K562 (cell line): ENCODE measurements at regions not wholly inside any gene's neighbourhood (a gene's known extent, or its start where the extent isn't known, plus 50 kb on each side); places are given as distances from the start of the nearest gene placed in this dataset.
A peak's percentile ranks its signal among the peaks of the same experiment; 100 is the strongest.

Source experiments
- ETV1 ChIP-seq: fragments of 450-650 bp; conservative IDR thresholded peaks from 2 replicates; pipeline ENCODE4 v1.6.1; 2016; ENCODE audit warnings: missing genetic modification characterization, control low read depth, low read depth, missing compliant biosample characterization
- MED1 ChIP-seq: sonication (generic); formaldehyde crosslinking; IDR thresholded peaks from 2 replicates; pipeline ENCODE4 v1.8.1; 2023; ENCODE audit warnings: missing genetic modification reagents, borderline replicate concordance
- NR2C2 ChIP-seq, 2 experiments: fragments of 200-800 bp in 1 of 2; sonication (Bioruptor generic) in 1 of 2; sonication (generic) in 1 of 2; formaldehyde crosslinking in 1 of 2; IDR thresholded peaks; 2 replicates each; pipeline versions ENCODE4 v1.6.1 to v1.8.0; 2016 to 2022; ENCODE audit warnings: mild to moderate bottlenecking in 1 of 2, missing compliant biosample characterization in 1 of 2, missing genetic modification characterization in 1 of 2, missing genetic modification reagents in 1 of 2
- PML ChIP-seq: IDR thresholded peaks from 2 replicates; pipeline ENCODE4 v1.6.1; 2012; ENCODE audit warnings: low read length, inconsistent platforms
- POLR2B ChIP-seq: fragments of 450-650 bp; IDR thresholded peaks from 2 replicates; pipeline ENCODE4 v1.6.1; 2018; ENCODE audit warnings: low read depth; ENCODE audit not compliant: partially characterized antibody
- TAF1 ChIP-seq: IDR thresholded peaks from 2 replicates; pipeline ENCODE4 v1.6.1; 2011; ENCODE audit warnings: mild to moderate bottlenecking, low read length, moderate library complexity; ENCODE audit not compliant: insufficient read depth, control insufficient read depth, severe bottlenecking; ENCODE audit errors: extremely low read depth
- TBP ChIP-seq: optimal IDR thresholded peaks from 2 replicates; pipeline ENCODE3; 2011; ENCODE audit warnings: low read depth, low read length, improper control_type of control experiment
- ZNF24 ChIP-seq: fragments of 450-650 bp; IDR thresholded peaks from 2 replicates; pipeline ENCODE4 v1.6.1; 2016
- ZNF384 ChIP-seq: IDR thresholded peaks from 2 replicates; pipeline ENCODE4 v1.6.1; 2012; ENCODE audit warnings: low read depth, low read length, improper control_type of control experiment
- ZNF766 ChIP-seq: fragments of 200-800 bp; sonication (Bioruptor generic); conservative IDR thresholded peaks from 2 replicates; pipeline ENCODE4 v1.6.1; 2016; ENCODE audit warnings: missing genetic modification characterization, missing compliant biosample characterization
- TF ChIP-seq, protein P1 (sequence below), 2 experiments: fragments of 450-650 bp; IDR thresholded peaks; 2 replicates each; pipeline ENCODE4 v1.6.1; 2018; ENCODE audit warnings: mild to moderate bottlenecking in 2 of 2, low read depth in 1 of 2; ENCODE audit not compliant: partially characterized antibody in 2 of 2
- TF ChIP-seq, protein P2 (sequence below): sonication (generic); formaldehyde crosslinking; IDR thresholded peaks from 2 replicates; pipeline ENCODE4 v1.8.0; 2022; ENCODE audit warnings: mild to moderate bottlenecking, missing genetic modification reagents, borderline replicate concordance
- TF ChIP-seq, protein P3 (sequence below): fragments of 450-650 bp; IDR thresholded peaks from 2 replicates; pipeline ENCODE4 v1.6.1; 2016; ENCODE audit warnings: mild to moderate bottlenecking
- TF ChIP-seq, protein P4 (sequence below): sonication (generic); formaldehyde crosslinking; IDR thresholded peaks from 2 replicates; pipeline ENCODE4 v1.8.0; 2022; ENCODE audit warnings: mild to moderate bottlenecking, missing genetic modification reagents

DNA sequence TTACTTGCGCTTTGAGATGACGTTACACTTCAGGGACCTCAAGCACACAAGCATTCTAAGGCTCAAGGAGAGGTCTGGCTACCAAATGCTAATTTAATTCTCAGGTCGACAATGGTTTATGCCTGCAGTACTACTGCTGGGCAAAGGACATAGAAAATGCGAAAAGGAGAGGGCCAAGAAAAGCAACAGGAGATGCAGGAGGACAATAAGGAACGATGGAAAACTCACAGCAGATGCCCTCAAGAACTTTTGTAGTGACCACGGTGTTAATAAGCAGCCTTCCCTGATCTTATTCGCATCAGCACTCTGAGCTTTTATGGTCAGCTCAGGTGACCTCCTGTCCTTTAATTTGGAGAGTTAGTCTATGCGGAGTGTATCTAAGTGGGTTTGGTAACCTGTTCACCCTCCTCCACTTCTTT is 146.3 kb downstream of the GPR85 start (continued):
- TF ChIP-seq, protein P1, sequence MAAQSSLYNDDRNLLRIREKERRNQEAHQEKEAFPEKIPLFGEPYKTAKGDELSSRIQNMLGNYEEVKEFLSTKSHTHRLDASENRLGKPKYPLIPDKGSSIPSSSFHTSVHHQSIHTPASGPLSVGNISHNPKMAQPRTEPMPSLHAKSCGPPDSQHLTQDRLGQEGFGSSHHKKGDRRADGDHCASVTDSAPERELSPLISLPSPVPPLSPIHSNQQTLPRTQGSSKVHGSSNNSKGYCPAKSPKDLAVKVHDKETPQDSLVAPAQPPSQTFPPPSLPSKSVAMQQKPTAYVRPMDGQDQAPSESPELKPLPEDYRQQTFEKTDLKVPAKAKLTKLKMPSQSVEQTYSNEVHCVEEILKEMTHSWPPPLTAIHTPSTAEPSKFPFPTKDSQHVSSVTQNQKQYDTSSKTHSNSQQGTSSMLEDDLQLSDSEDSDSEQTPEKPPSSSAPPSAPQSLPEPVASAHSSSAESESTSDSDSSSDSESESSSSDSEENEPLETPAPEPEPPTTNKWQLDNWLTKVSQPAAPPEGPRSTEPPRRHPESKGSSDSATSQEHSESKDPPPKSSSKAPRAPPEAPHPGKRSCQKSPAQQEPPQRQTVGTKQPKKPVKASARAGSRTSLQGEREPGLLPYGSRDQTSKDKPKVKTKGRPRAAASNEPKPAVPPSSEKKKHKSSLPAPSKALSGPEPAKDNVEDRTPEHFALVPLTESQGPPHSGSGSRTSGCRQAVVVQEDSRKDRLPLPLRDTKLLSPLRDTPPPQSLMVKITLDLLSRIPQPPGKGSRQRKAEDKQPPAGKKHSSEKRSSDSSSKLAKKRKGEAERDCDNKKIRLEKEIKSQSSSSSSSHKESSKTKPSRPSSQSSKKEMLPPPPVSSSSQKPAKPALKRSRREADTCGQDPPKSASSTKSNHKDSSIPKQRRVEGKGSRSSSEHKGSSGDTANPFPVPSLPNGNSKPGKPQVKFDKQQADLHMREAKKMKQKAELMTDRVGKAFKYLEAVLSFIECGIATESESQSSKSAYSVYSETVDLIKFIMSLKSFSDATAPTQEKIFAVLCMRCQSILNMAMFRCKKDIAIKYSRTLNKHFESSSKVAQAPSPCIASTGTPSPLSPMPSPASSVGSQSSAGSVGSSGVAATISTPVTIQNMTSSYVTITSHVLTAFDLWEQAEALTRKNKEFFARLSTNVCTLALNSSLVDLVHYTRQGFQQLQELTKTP (IDR thresholded peaks at IDR 0.05; ENCODE audit: low read depth in 1 of 2, partially characterized antibody in 2 of 2) = peak in 1 of 2 experiments; percentile 34
- TF ChIP-seq, protein P2, sequence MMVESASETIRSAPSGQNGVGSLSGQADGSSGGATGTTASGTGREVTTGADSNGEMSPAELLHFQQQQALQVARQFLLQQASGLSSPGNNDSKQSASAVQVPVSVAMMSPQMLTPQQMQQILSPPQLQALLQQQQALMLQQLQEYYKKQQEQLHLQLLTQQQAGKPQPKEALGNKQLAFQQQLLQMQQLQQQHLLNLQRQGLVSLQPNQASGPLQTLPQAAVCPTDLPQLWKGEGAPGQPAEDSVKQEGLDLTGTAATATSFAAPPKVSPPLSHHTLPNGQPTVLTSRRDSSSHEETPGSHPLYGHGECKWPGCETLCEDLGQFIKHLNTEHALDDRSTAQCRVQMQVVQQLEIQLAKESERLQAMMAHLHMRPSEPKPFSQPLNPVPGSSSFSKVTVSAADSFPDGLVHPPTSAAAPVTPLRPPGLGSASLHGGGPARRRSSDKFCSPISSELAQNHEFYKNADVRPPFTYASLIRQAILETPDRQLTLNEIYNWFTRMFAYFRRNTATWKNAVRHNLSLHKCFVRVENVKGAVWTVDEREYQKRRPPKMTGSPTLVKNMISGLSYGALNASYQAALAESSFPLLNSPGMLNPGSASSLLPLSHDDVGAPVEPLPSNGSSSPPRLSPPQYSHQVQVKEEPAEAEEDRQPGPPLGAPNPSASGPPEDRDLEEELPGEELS (CRISPR knock-in tag) = no peak
- TF ChIP-seq PML (0 out of 2 replicates have a peak, but pooled peaks have one; percentile 12), MED1 (no peak), ETV1 (tag) (0 out of 2 replicates have a peak, but pooled peaks have one; percentile 6), ZNF24 (no peak), ZNF766 (CRISPR knock-in tag) (0 out of 2 replicates have a peak, but pooled peaks have one; percentile 26), POLR2B (peak; percentile 48), NR2C2 (CRISPR knock-in tag; IDR thresholded peaks at IDR 0.05) (no peak), NR2C2 (tag; IDR thresholded peaks at IDR 0.05) (peak; percentile 54; the same call in 1 of the 2 replicates), TAF1 (peak; percentile 30), ZNF384 (no peak), TBP (peak; percentile 29)
- TF ChIP-seq, protein P3, sequence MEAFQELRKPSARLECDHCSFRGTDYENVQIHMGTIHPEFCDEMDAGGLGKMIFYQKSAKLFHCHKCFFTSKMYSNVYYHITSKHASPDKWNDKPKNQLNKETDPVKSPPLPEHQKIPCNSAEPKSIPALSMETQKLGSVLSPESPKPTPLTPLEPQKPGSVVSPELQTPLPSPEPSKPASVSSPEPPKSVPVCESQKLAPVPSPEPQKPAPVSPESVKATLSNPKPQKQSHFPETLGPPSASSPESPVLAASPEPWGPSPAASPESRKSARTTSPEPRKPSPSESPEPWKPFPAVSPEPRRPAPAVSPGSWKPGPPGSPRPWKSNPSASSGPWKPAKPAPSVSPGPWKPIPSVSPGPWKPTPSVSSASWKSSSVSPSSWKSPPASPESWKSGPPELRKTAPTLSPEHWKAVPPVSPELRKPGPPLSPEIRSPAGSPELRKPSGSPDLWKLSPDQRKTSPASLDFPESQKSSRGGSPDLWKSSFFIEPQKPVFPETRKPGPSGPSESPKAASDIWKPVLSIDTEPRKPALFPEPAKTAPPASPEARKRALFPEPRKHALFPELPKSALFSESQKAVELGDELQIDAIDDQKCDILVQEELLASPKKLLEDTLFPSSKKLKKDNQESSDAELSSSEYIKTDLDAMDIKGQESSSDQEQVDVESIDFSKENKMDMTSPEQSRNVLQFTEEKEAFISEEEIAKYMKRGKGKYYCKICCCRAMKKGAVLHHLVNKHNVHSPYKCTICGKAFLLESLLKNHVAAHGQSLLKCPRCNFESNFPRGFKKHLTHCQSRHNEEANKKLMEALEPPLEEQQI = peak; percentile 68
- TF ChIP-seq, protein P4, sequence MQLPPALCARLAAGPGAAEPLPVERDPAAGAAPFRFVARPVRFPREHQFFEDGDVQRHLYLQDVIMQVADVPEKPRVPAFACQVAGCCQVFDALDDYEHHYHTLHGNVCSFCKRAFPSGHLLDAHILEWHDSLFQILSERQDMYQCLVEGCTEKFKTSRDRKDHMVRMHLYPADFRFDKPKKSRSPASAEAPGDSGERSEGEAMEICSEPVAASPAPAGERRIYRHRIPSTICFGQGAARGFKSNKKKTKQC (CRISPR knock-in tag) = peak; percentile 47; the same call in 1 of the 2 replicates
